ENCODE measurements at regions not wholly inside any gene's neighbourhood (a gene's known extent, or its start where the extent isn't known, plus 50 kb on each side); places are given as distances from the start of the nearest gene placed in this dataset.

GRCh38 chr5:63812693-63813092 lies 149.6 kb downstream of the HTR1A start:
- Mint-ChIP-seq H3K4me1 (ENCODE audit: low read depth) (no peaks in the 10 kb centered on the region), H3K27ac (no peak overlapping the region), H3K27me3 (ENCODE audit: insufficient read depth) (no peaks in the 10 kb centered on the region), H3K9me3 (peaks cover 40% of the 10 kb centered on the region), H3K36me3 (ENCODE audit: low read depth) (peaks cover 8% of the 10 kb centered on the region; the same call in 1 of the 2 replicates), H3K4me3 (no peak overlapping the region)
- DNase-seq = no peak
- TF ChIP-seq CTCF (IDR thresholded peaks at IDR 0.05) = no peak

- Mint-ChIP-seq H3K36me3 (ENCODE audit: low read depth) (peaks cover 8% of the 10 kb centered on the region; the same call in 1 of the 2 replicates), H3K27ac (no peak overlapping the region), H3K4me3 (no peak overlapping the region), H3K27me3 (ENCODE audit: insufficient read depth) (no peaks in the 10 kb centered on the region), H3K4me1 (ENCODE audit: low read depth) (no peaks in the 10 kb centered on the region), H3K9me3 (peaks cover 40% of the 10 kb centered on the region)
- no peak for TF ChIP-seq CTCF (IDR thresholded peaks at IDR 0.05)
- no peak for DNase-seq
These were observed 150.3 kb downstream of the HTR1A start for GRCh38 chr5:63811961-63812360.

GRCh38 chr5:63811286-63811685 lies 151.0 kb downstream of the HTR1A start:
- Mint-ChIP-seq H3K4me3 (no peak overlapping the region), H3K4me1 (ENCODE audit: low read depth) (no peaks in the 10 kb centered on the region), H3K9me3 (peaks cover 37% of the 10 kb centered on the region), H3K27ac (no peak overlapping the region), H3K27me3 (ENCODE audit: insufficient read depth) (no peaks in the 10 kb centered on the region), H3K36me3 (ENCODE audit: low read depth) (peaks cover 8% of the 10 kb centered on the region; the same call in 1 of the 2 replicates)
- no peak for DNase-seq
- TF ChIP-seq CTCF (IDR thresholded peaks at IDR 0.05) = no peak

GRCh38 chr5:63805151-63805550 lies 157.1 kb downstream of the HTR1A start:
- peaks cover 33% of the 10 kb centered on the region for H3K9me3 Mint-ChIP-seq
- no peak for DNase-seq
- no peaks in the 10 kb centered on the region for H3K4me1 Mint-ChIP-seq (ENCODE audit: low read depth)
- H3K4me3 Mint-ChIP-seq = no peak overlapping the region
- H3K36me3 Mint-ChIP-seq (ENCODE audit: low read depth) = no peaks in the 10 kb centered on the region
- H3K27me3 Mint-ChIP-seq (ENCODE audit: insufficient read depth) = no peaks in the 10 kb centered on the region; the same call in 1 of the 2 replicates
- TF ChIP-seq CTCF (IDR thresholded peaks at IDR 0.05) = no peak
- H3K27ac Mint-ChIP-seq = no peak overlapping the region

- H3K4me1 Mint-ChIP-seq (ENCODE audit: low read depth) = no peaks in the 10 kb centered on the region
- H3K27ac Mint-ChIP-seq = no peak overlapping the region
- TF ChIP-seq CTCF (IDR thresholded peaks at IDR 0.05) = no peak
- H3K4me3 Mint-ChIP-seq = no peak overlapping the region
- H3K9me3 Mint-ChIP-seq = peaks cover 39% of the 10 kb centered on the region
- H3K27me3 Mint-ChIP-seq (ENCODE audit: insufficient read depth) = no peaks in the 10 kb centered on the region; the same call in 1 of the 2 replicates
- DNase-seq = no peak
- no peaks in the 10 kb centered on the region; the same call in none of the 2 replicates for H3K36me3 Mint-ChIP-seq (ENCODE audit: low read depth)
These were observed 159.1 kb downstream of the HTR1A start for GRCh38 chr5:63803165-63803564.

GRCh38 chr5:63794979-63795378 lies 167.3 kb downstream of the HTR1A start:
- H3K36me3 Mint-ChIP-seq (ENCODE audit: low read depth) = no peaks in the 10 kb centered on the region; the same call in none of the 2 replicates
- TF ChIP-seq CTCF (IDR thresholded peaks at IDR 0.05) = no peak
- H3K4me3 Mint-ChIP-seq = no peak overlapping the region
- peaks cover 53% of the 10 kb centered on the region for H3K9me3 Mint-ChIP-seq
- no peak for DNase-seq
- no peaks in the 10 kb centered on the region for H3K4me1 Mint-ChIP-seq (ENCODE audit: low read depth)
- no peaks in the 10 kb centered on the region for H3K27me3 Mint-ChIP-seq (ENCODE audit: insufficient read depth)
- H3K27ac Mint-ChIP-seq = no peak overlapping the region
